ENCODE measurements at regions not wholly inside any gene's neighbourhood (a gene's known extent, or its start where the extent isn't known, plus 50 kb on each side); places are given as distances from the start of the nearest gene placed in this dataset.

GRCh38 chr3:105974381-105974780 is 105.6 kb upstream of the CBLB start:
- TF ChIP-seq POLR2A (IDR thresholded peaks at IDR 0.05) (no peak), CTCF (IDR thresholded peaks at IDR 0.05) (no peak)
